ENCODE measurements at regions not wholly inside any gene's neighbourhood (a gene's known extent, or its start where the extent isn't known, plus 50 kb on each side); places are given as distances from the start of the nearest gene placed in this dataset.

DNA sequence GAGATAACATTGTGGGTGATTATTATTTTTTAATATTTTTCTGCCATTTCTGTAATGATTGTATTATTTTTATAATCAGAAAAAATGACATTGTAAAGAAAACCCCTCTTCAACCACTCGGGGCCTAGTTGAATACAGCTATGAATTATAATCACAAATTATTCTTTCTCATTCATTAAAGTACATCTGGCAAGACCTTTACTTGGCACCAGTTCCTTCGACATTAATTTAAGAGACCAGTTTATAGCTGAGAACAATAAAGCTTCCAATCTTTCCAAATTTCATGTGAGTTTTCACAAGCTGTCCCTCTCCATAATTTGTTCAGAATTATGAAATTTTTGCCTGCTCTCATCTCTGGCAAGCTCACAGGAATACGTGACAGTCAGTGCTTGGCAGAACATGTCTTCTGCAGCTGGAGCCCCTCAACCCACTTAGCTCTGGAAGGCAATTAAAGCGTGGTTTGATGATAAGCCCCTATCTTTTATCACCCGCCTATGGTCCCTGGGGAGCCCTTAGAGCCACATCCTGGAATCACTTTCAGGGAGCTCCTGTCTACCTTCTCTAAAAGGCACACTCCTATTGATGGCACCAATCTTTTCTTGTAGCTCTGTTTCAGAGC is 201.8 kb upstream of the PRNP start:
- Histone ChIP-seq H3K27me3 (no peaks in the 10 kb centered on the region), H3K36me3 (no peaks in the 10 kb centered on the region), H3K27ac (no peak overlapping the region), H3K4me3 (no peak overlapping the region), H3K9me3 (no peaks in the 10 kb centered on the region), H3K4me1 (no peaks in the 10 kb centered on the region)
- no peak for ATAC-seq
- no peak for TF ChIP-seq POLR2A (IDR thresholded peaks at IDR 0.05)
- TF ChIP-seq, protein P1, sequence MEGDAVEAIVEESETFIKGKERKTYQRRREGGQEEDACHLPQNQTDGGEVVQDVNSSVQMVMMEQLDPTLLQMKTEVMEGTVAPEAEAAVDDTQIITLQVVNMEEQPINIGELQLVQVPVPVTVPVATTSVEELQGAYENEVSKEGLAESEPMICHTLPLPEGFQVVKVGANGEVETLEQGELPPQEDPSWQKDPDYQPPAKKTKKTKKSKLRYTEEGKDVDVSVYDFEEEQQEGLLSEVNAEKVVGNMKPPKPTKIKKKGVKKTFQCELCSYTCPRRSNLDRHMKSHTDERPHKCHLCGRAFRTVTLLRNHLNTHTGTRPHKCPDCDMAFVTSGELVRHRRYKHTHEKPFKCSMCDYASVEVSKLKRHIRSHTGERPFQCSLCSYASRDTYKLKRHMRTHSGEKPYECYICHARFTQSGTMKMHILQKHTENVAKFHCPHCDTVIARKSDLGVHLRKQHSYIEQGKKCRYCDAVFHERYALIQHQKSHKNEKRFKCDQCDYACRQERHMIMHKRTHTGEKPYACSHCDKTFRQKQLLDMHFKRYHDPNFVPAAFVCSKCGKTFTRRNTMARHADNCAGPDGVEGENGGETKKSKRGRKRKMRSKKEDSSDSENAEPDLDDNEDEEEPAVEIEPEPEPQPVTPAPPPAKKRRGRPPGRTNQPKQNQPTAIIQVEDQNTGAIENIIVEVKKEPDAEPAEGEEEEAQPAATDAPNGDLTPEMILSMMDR (IDR thresholded peaks at IDR 0.05), result no peak
- intact Hi-C loops (cut with DNase I), result no loop called here
- 44% methylated on average over 5 of the region's 5 CpGs for WGBS (ENCODE audit: insufficient coverage, low coverage, low lambda C conversion rate, missing lambda C conversion rate)
- DNase-seq, result no peak

DNA sequence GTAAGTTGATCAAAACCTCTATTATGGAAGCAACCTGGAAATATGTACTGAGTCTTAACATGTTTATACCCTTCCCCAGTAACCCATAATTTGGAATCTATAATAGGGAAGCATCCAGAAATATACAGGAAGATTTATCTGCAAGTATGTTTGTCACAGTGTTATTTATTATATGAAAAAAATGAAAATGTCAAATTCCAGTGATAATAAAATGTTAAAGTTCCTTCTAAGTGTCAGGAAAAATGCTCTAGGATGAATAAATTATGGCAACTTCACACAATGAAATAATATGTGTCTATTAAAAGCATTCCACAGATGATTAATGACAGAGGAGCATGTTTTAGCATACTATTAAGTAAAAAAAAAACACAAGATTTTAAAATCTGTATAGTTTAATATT is 202.3 kb upstream of the PRNP start:
- H3K36me3 ChIP-seq, result no peaks in the 10 kb centered on the region
- no peaks in the 10 kb centered on the region for H3K27me3 ChIP-seq
- H3K4me1 ChIP-seq, result no peaks in the 10 kb centered on the region
- no peak overlapping the region for H3K27ac ChIP-seq
- no peak for TF ChIP-seq POLR2A (IDR thresholded peaks at IDR 0.05)
- TF ChIP-seq, protein P1 (IDR thresholded peaks at IDR 0.05), result no peak
- no peak overlapping the region for H3K4me3 ChIP-seq
- intact Hi-C loops (cut with DNase I), result no loop called here
- no peaks in the 10 kb centered on the region for H3K9me3 ChIP-seq
- DNase-seq (no peak), ATAC-seq (no peak)

DNA sequence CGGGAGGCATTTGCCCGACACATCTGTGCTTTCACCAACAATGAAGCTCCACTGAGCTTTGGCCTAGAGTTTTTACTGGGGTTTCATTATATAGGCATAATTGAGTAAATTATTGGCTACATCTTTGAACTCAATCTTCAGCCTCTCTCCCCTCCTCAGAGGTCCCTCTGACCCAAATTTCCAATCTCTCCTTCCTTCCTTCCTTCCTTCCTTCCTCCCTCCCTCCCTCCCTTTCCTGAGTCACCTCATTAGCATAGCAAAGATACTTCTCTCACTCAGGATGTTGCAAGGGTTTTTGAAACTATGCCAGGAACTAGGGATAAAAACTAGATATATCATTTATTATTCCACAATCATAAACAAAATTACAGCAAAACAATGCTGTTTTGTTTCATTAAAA is 202.8 kb upstream of the PRNP start:
- Histone ChIP-seq H3K36me3 (no peaks in the 10 kb centered on the region), H3K4me3 (no peak overlapping the region), H3K27ac (no peak overlapping the region), H3K4me1 (no peaks in the 10 kb centered on the region), H3K27me3 (no peaks in the 10 kb centered on the region), H3K9me3 (no peaks in the 10 kb centered on the region)
- TF ChIP-seq, protein P1 (IDR thresholded peaks at IDR 0.05), result no peak
- no peak for TF ChIP-seq POLR2A (IDR thresholded peaks at IDR 0.05)
- no peak for DNase-seq
- no peak for ATAC-seq
- 40% methylated on average over 2 of the region's 2 CpGs for WGBS (ENCODE audit: insufficient coverage, low coverage, low lambda C conversion rate, missing lambda C conversion rate)
- intact Hi-C loops (cut with DNase I), result no loop called here

DNA sequence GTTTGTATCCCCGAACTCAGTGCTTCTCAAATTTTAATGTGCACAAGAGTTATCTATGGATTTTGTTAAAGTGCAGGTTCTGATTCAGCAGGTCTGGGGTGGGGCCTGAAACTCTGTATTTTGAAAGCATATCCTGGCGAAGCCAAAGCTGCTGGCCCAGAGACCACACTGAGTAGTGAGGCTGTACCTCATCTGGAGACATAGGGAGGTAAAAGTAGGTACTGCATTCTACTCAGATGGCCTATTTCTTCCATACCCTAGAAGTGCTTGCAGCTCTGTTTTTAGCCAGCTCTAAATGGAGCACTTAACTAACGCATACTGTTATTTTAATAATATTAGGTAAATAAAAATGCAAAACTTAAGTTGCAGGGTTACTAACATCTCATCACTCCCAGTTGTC is 206.2 kb upstream of the PRNP start:
- Histone ChIP-seq H3K27me3 (no peaks in the 10 kb centered on the region), H3K4me3 (no peak overlapping the region), H3K4me1 (no peaks in the 10 kb centered on the region), H3K36me3 (no peaks in the 10 kb centered on the region), H3K27ac (no peak overlapping the region), H3K9me3 (no peaks in the 10 kb centered on the region)
- DNase-seq, result no peak
- TF ChIP-seq, protein P1 (IDR thresholded peaks at IDR 0.05), result no peak
- TF ChIP-seq POLR2A (IDR thresholded peaks at IDR 0.05), result no peak
- intact Hi-C loops (cut with DNase I), result no loop called here
- WGBS (ENCODE audit: insufficient coverage, low coverage, low lambda C conversion rate, missing lambda C conversion rate), result 38% methylated on average over 3 of the region's 3 CpGs
- no peak for ATAC-seq

Measured in right lobe of liver (tissue), 6 donors.